Sigmoid colon (tissue), 6 donors: ENCODE measurements at regions not wholly inside any gene's neighbourhood (a gene's known extent, or its start where the extent isn't known, plus 50 kb on each side); places are given as distances from the start of the nearest gene placed in this dataset.

Experiments
- DNase-seq: peaks from one replicate; pipeline ENCODE4 v3.0.0-alpha.2; 2019
- H3K27ac ChIP-seq, 4 donors: fragments of 200-600 bp; sonication (generic); one replicate each; pipeline ENCODE4 v1.5.1; 2016 to 2019; ENCODE audit warnings: mild to moderate bottlenecking in 1 of 4
- H3K27me3 ChIP-seq, 3 donors: fragments of 200-600 bp; sonication (generic); one replicate each; pipeline ENCODE4 v1.5.1; 2019; ENCODE audit warnings: mild to moderate bottlenecking in 1 of 3
- H3K36me3 ChIP-seq, 4 donors: fragments of 200-600 bp; sonication (generic); one replicate each; pipeline ENCODE4 v1.5.1; 2016 to 2019
- H3K4me1 ChIP-seq, 4 donors: fragments of 200-600 bp; sonication (generic); one replicate each; pipeline ENCODE4 v1.5.1; 2017 to 2019
- H3K4me3 ChIP-seq, 4 donors: fragments of 200-600 bp; sonication (generic); one replicate each; pipeline ENCODE4 v1.5.1; 2017 to 2019; ENCODE audit warnings: mild to moderate bottlenecking in 2 of 4, moderate library complexity in 1 of 4
- H3K9me3 ChIP-seq, 4 donors: fragments of 200-600 bp in 3 of 4; sonication (generic) in 3 of 4; one replicate each; pipeline versions ENCODE4 v1.5.1 to v1.6.1; 2013 to 2019
- EP300 ChIP-seq, 4 donors: sonication (generic); formaldehyde crosslinking; IDR thresholded peaks; one replicate each; pipeline ENCODE4 v1.6.1; 2017; ENCODE audit warnings: antibody characterized with exemption in 4 of 4
- POLR2A ChIP-seq, 2 donors: fragments of 450-650 bp; IDR thresholded peaks; one replicate each; pipeline ENCODE4 v1.6.1; 2016; ENCODE audit warnings: antibody characterized with exemption in 2 of 2, mild to moderate bottlenecking in 2 of 2, moderate library complexity in 2 of 2
- POLR2AphosphoS5 ChIP-seq, 4 donors: sonication (generic); formaldehyde crosslinking; IDR thresholded peaks; one replicate each; pipeline ENCODE4 v1.6.1; 2017; ENCODE audit warnings: antibody characterized with exemption in 4 of 4
- WGBS, 2 donors: extraction: QIAGEN DNeasy Blood & Tissue Kit; methylation state at CpG; one replicate each; pipeline ENCODE4 v1.1.7; 2013; 5-methylcytosine and 5-hydroxymethylcytosine counted together
- intact Hi-C: fragments of 100-400 bp; cut with DNase I; formaldehyde crosslinking; loops from one replicate; pipeline ENCODE4 v1.15.1; 2023
- TF ChIP-seq, protein P1 (sequence below), 4 experiments: fragments of 450-650 bp in 3 of 4; fragments of 200-600 bp in 1 of 4; IDR thresholded peaks; one replicate each; pipeline ENCODE4 v1.5.1; 2016 to 2019; ENCODE audit warnings: antibody characterized with exemption in 4 of 4, mild to moderate bottlenecking in 3 of 4, moderate library complexity in 2 of 4
- donor health status: healthy with polysubstance abuse.
- donor health status: healthy.

DNA sequence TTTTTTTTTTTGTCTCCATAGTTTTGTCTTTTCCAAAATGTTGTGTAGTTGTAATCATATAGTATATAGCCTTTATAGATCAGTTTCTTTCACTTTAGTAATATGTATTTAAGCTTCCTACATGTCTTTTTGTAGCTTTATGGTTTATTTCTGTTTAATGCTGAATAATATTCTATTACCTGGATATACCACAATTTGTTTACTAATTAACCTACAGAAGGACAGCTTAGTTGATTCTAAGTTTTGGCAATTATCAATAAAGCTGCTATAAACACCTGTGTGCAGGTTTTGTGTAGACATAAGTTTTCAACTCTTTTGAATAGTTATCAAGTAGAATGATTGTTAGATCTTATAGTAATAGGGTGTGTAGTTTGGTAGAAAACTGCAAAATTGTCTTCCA is 130.3 kb upstream of the CARD18 start:
- intact Hi-C loops: no loop called here
- TF ChIP-seq EP300 (IDR thresholded peaks at IDR 0.05) (no peak), POLR2A (IDR thresholded peaks at IDR 0.05) (no peak), POLR2AphosphoS5 (IDR thresholded peaks at IDR 0.05) (no peak)
- TF ChIP-seq, protein P1, sequence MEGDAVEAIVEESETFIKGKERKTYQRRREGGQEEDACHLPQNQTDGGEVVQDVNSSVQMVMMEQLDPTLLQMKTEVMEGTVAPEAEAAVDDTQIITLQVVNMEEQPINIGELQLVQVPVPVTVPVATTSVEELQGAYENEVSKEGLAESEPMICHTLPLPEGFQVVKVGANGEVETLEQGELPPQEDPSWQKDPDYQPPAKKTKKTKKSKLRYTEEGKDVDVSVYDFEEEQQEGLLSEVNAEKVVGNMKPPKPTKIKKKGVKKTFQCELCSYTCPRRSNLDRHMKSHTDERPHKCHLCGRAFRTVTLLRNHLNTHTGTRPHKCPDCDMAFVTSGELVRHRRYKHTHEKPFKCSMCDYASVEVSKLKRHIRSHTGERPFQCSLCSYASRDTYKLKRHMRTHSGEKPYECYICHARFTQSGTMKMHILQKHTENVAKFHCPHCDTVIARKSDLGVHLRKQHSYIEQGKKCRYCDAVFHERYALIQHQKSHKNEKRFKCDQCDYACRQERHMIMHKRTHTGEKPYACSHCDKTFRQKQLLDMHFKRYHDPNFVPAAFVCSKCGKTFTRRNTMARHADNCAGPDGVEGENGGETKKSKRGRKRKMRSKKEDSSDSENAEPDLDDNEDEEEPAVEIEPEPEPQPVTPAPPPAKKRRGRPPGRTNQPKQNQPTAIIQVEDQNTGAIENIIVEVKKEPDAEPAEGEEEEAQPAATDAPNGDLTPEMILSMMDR (IDR thresholded peaks at IDR 0.05): no peak
- DNase-seq: no peak
- Histone ChIP-seq H3K4me1 (no peaks in the 10 kb centered on the region), H3K9me3 (no peaks in the 10 kb centered on the region), H3K27ac (no peak overlapping the region), H3K27me3 (no peaks in the 10 kb centered on the region), H3K36me3 (no peaks in the 10 kb centered on the region), H3K4me3 (no peak overlapping the region)

DNA sequence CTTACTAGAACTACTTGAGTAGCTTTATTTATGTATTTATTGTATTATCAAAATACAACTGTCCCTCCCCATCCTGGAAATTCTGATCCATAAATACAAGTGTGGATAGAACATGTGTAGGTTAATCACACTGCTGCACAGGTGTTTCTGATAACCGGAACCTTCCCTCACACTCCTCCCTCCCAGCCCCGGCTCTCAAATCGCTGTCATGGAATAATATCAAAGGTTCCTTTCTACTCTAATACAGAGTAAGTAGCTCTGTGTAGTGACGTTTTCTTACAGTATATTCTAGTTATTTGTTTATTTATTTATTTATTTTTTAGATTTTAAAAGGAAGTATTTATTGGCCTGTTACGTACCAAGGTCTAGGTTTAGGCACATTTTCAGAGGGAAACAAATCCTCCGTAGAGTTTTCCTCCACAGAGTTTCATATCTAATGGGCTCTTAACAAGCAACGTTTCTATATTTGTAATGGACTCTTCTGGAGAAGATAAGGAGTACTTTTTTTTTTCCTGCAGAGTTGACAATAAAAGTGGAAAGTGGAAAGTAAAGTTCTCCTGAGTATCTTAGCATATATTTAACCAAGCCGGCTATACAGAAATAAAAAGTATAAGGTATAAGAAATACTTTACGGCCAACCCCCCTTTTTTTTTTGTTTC is 129.0 kb upstream of the CARD18 start:
- no peaks in the 10 kb centered on the region for H3K9me3 ChIP-seq
- no peaks in the 10 kb centered on the region for H3K4me1 ChIP-seq
- no peaks in the 10 kb centered on the region for H3K36me3 ChIP-seq
- 71% methylated on average over 9 of the region's 9 CpGs for WGBS, 2 donors
- TF ChIP-seq POLR2AphosphoS5 (IDR thresholded peaks at IDR 0.05): no peak
- no peak for TF ChIP-seq POLR2A (IDR thresholded peaks at IDR 0.05)
- TF ChIP-seq, protein P1 (IDR thresholded peaks at IDR 0.05): no peak
- TF ChIP-seq EP300 (IDR thresholded peaks at IDR 0.05): no peak
- H3K27ac ChIP-seq: no peak overlapping the region
- H3K4me3 ChIP-seq: no peak overlapping the region
- no peak for DNase-seq
- intact Hi-C loops: no loop called here
- no peaks in the 10 kb centered on the region for H3K27me3 ChIP-seq

DNA sequence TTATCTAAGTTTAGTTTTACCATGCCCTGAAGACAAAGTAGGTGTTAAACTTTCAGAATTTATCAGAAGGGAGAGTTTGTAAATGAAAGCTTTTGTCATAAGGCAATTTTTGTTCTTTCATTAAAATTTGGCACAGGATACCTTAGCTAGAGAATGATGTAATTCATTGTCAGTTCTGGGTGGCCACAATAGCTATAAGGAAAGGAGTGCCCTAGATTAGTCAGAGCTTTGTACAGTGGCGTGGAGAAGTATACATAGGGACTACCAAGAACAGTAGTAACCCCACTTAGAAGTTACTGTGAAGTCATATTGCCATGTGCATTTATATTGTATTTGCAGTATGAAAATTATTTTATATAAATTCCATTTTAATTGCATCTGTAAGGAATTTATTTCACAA is 126.3 kb upstream of the CARD18 start:
- no peak for TF ChIP-seq EP300 (IDR thresholded peaks at IDR 0.05)
- TF ChIP-seq POLR2AphosphoS5 (IDR thresholded peaks at IDR 0.05): no peak
- TF ChIP-seq, protein P1 (IDR thresholded peaks at IDR 0.05): no peak
- Histone ChIP-seq H3K4me1 (no peaks in the 10 kb centered on the region), H3K9me3 (no peaks in the 10 kb centered on the region), H3K36me3 (no peaks in the 10 kb centered on the region), H3K4me3 (no peak overlapping the region), H3K27ac (no peak overlapping the region), H3K27me3 (no peaks in the 10 kb centered on the region)
- intact Hi-C loops: no loop called here
- WGBS, 2 donors: 51 to 62% methylated on average over 1 of the region's 1 CpG
- DNase-seq: no peak

DNA sequence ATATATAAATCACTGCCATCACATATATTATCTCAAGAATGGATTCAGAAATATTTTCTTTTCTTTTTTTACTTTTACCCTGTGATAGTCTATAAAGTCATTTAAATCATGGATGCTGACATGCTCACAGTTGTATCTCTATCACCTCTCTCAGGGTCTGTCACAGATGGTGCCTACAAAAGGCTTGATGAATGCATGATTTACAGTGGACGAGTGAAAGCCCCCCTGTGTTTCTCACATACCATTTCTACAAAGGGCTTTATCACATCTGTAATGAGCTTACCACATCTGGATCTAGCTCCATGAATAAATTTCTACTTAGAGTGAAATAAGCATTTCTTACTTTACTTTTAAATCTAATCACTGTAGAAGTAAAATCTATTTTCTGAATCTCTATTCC is 121.4 kb upstream of the CARD18 start:
- no peak for DNase-seq
- TF ChIP-seq POLR2A (IDR thresholded peaks at IDR 0.05) (no peak), POLR2AphosphoS5 (IDR thresholded peaks at IDR 0.05) (no peak), EP300 (IDR thresholded peaks at IDR 0.05) (no peak)
- TF ChIP-seq, protein P1 (IDR thresholded peaks at IDR 0.05): no peak
- Histone ChIP-seq H3K27me3 (no peaks in the 10 kb centered on the region), H3K4me3 (no peak overlapping the region), H3K9me3 (no peaks in the 10 kb centered on the region), H3K36me3 (no peaks in the 10 kb centered on the region), H3K27ac (no peak overlapping the region), H3K4me1 (no peaks in the 10 kb centered on the region)
- WGBS, 2 donors: 79 to 85% methylated on average over 1 of the region's 1 CpG
- intact Hi-C loops: no loop called here

DNA sequence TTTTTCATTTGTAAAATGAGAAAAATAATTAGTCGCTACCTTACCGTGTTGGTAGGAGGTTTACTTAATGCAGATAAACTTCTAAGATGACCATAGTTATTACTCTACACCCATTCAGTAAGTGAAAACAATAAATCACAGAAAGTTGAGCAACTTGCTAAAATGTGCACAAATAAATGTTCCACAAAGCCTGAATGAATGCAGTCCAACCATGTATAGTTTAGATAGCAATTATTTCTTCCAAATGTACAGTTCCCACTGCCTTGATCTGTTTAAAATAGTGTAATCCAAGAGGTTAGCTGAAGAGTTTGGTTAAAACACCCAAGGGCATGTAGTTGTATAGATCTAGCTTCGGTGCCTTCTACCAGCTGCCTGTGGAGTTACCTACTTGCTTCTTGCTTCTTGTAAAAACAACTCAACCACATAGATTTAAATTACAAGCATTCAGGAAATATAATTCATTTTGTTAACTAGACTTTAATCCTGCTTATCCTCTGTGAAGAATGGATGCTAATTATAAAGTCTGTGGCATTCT is 106.3 kb upstream of the CARD18 start:
- H3K36me3 ChIP-seq: no peaks in the 10 kb centered on the region
- no peak overlapping the region for H3K27ac ChIP-seq
- TF ChIP-seq, protein P1 (IDR thresholded peaks at IDR 0.05): no peak
- TF ChIP-seq POLR2AphosphoS5 (IDR thresholded peaks at IDR 0.05) (no peak), EP300 (IDR thresholded peaks at IDR 0.05) (no peak), POLR2A (IDR thresholded peaks at IDR 0.05) (no peak)
- H3K27me3 ChIP-seq: no peaks in the 10 kb centered on the region
- peaks cover 0 to 11% (median 0%) of the 10 kb centered on the region in 4 donors for H3K4me1 ChIP-seq
- no peak for DNase-seq
- H3K4me3 ChIP-seq: no peak overlapping the region
- 83 to 91% methylated on average over 3 of the region's 3 CpGs for WGBS, 2 donors
- H3K9me3 ChIP-seq: no peaks in the 10 kb centered on the region
- intact Hi-C loops: no loop called here
